HUES48 (cell line): ENCODE measurements at regions not wholly inside any gene's neighbourhood (a gene's known extent, or its start where the extent isn't known, plus 50 kb on each side); places are given as distances from the start of the nearest gene placed in this dataset.

ENCODE experiments used
- H3K27ac ChIP-seq: one replicate; pipeline ENCODE4 v1.7.0; 2013; ENCODE audit warnings: low read depth, low read length, inconsistent platforms
- H3K27me3 ChIP-seq: 2 replicates; pipeline ENCODE4 v1.6.1; 2013; ENCODE audit warnings: mild to moderate bottlenecking, low read length; ENCODE audit not compliant: control insufficient read depth, insufficient read depth
- H3K36me3 ChIP-seq: 2 replicates; pipeline ENCODE4 v1.6.1; 2013; ENCODE audit warnings: low read length; ENCODE audit not compliant: control insufficient read depth, insufficient read depth
- H3K4me1 ChIP-seq: 2 replicates; pipeline ENCODE4 v1.6.1; 2013; ENCODE audit warnings: mild to moderate bottlenecking, low read length; ENCODE audit not compliant: control insufficient read depth, insufficient read depth
- H3K4me3 ChIP-seq: 2 replicates; pipeline ENCODE4 v1.5.1; 2013; ENCODE audit warnings: mild to moderate bottlenecking, low read depth, low read length
- H3K9ac ChIP-seq: 2 replicates; pipeline ENCODE4 v1.6.1; 2013; ENCODE audit warnings: mild to moderate bottlenecking, low read depth, low read length, moderate library complexity
- H3K9me3 ChIP-seq: 2 replicates; pipeline ENCODE4 v1.6.1; 2013; ENCODE audit warnings: low read length; ENCODE audit not compliant: control insufficient read depth, insufficient read depth

GRCh38 chr4:14465057-14465456, 537.2 kb upstream of the CPEB2 start:
- H3K27ac ChIP-seq: no peak overlapping the region
- no peak overlapping the region for H3K9ac ChIP-seq
- no peaks in the 10 kb centered on the region for H3K36me3 ChIP-seq
- H3K4me3 ChIP-seq: no peak overlapping the region
- no peaks in the 10 kb centered on the region for H3K9me3 ChIP-seq
- H3K4me1 ChIP-seq: no peaks in the 10 kb centered on the region
- H3K27me3 ChIP-seq: no peaks in the 10 kb centered on the region

GRCh38 chr4:14465507-14465906, 536.8 kb upstream of the CPEB2 start:
- Histone ChIP-seq H3K36me3 (no peaks in the 10 kb centered on the region), H3K9me3 (no peaks in the 10 kb centered on the region), H3K4me1 (no peaks in the 10 kb centered on the region), H3K27me3 (no peaks in the 10 kb centered on the region), H3K9ac (no peak overlapping the region), H3K27ac (no peak overlapping the region), H3K4me3 (no peak overlapping the region)

- Histone ChIP-seq H3K4me1 (no peaks in the 10 kb centered on the region), H3K27me3 (no peaks in the 10 kb centered on the region), H3K9ac (no peak overlapping the region), H3K36me3 (no peaks in the 10 kb centered on the region), H3K9me3 (peaks cover 5% of the 10 kb centered on the region; the same call in 1 of the 2 replicates), H3K4me3 (no peak overlapping the region), H3K27ac (no peak overlapping the region)
Measured at GRCh38 chr4:14478504-14478903, 523.8 kb upstream of the CPEB2 start.

- no peaks in the 10 kb centered on the region for H3K4me1 ChIP-seq
- no peaks in the 10 kb centered on the region for H3K36me3 ChIP-seq
- H3K27me3 ChIP-seq: no peaks in the 10 kb centered on the region
Measured at GRCh38 chr4:14496408-14496807, 505.9 kb upstream of the CPEB2 start.

GRCh38 chr4:14496969-14497368, 505.3 kb upstream of the CPEB2 start:
- Histone ChIP-seq H3K36me3 (no peaks in the 10 kb centered on the region), H3K27ac (no peak overlapping the region), H3K9ac (no peak overlapping the region), H3K9me3 (no peaks in the 10 kb centered on the region), H3K4me3 (no peak overlapping the region), H3K27me3 (no peaks in the 10 kb centered on the region), H3K4me1 (no peaks in the 10 kb centered on the region)

More at GRCh38 chr4:14496408-14496807, 505.9 kb upstream of the CPEB2 start:
- Histone ChIP-seq H3K9ac (no peak overlapping the region), H3K4me3 (no peak overlapping the region), H3K9me3 (no peaks in the 10 kb centered on the region), H3K27ac (no peak overlapping the region)

- H3K4me3 ChIP-seq: no peak overlapping the region
- H3K4me1 ChIP-seq: no peaks in the 10 kb centered on the region
- no peaks in the 10 kb centered on the region for H3K27me3 ChIP-seq
- no peaks in the 10 kb centered on the region for H3K36me3 ChIP-seq
- H3K9ac ChIP-seq: no peak overlapping the region
- no peak overlapping the region for H3K27ac ChIP-seq
- no peaks in the 10 kb centered on the region for H3K9me3 ChIP-seq
Measured at GRCh38 chr4:14504162-14504561, 498.1 kb upstream of the CPEB2 start.

- Histone ChIP-seq H3K27ac (no peak overlapping the region), H3K4me1 (no peaks in the 10 kb centered on the region)
Measured at GRCh38 chr4:14513471-14513870, 488.8 kb upstream of the CPEB2 start.

GRCh38 chr4:14515556-14515955, 486.7 kb upstream of the CPEB2 start:
- Histone ChIP-seq H3K4me3 (no peak overlapping the region), H3K9me3 (no peaks in the 10 kb centered on the region), H3K9ac (no peak overlapping the region), H3K4me1 (no peaks in the 10 kb centered on the region), H3K27ac (no peak overlapping the region), H3K27me3 (no peaks in the 10 kb centered on the region), H3K36me3 (no peaks in the 10 kb centered on the region)

More at GRCh38 chr4:14513471-14513870, 488.8 kb upstream of the CPEB2 start:
- Histone ChIP-seq H3K9ac (no peak overlapping the region), H3K27me3 (no peaks in the 10 kb centered on the region), H3K36me3 (no peaks in the 10 kb centered on the region), H3K4me3 (no peak overlapping the region), H3K9me3 (no peaks in the 10 kb centered on the region)

- Histone ChIP-seq H3K36me3 (no peaks in the 10 kb centered on the region), H3K4me3 (no peak overlapping the region), H3K9me3 (no peaks in the 10 kb centered on the region), H3K27ac (no peak overlapping the region), H3K27me3 (no peaks in the 10 kb centered on the region), H3K4me1 (no peaks in the 10 kb centered on the region), H3K9ac (no peak overlapping the region)
Measured at GRCh38 chr4:14518136-14518535, 484.1 kb upstream of the CPEB2 start.

GRCh38 chr4:14520171-14520570, 482.1 kb upstream of the CPEB2 start:
- H3K4me1 ChIP-seq: no peaks in the 10 kb centered on the region

GRCh38 chr4:14524276-14524675, 478.0 kb upstream of the CPEB2 start:
- Histone ChIP-seq H3K27me3 (no peaks in the 10 kb centered on the region), H3K9ac (no peak overlapping the region), H3K9me3 (no peaks in the 10 kb centered on the region), H3K4me1 (peaks cover 9% of the 10 kb centered on the region), H3K27ac (no peak overlapping the region), H3K36me3 (no peaks in the 10 kb centered on the region), H3K4me3 (no peak overlapping the region)

More at GRCh38 chr4:14520171-14520570, 482.1 kb upstream of the CPEB2 start:
- H3K27ac ChIP-seq: no peak overlapping the region
- no peak overlapping the region for H3K9ac ChIP-seq
- no peak overlapping the region for H3K4me3 ChIP-seq
- no peaks in the 10 kb centered on the region for H3K27me3 ChIP-seq
- H3K9me3 ChIP-seq: no peaks in the 10 kb centered on the region
- no peaks in the 10 kb centered on the region for H3K36me3 ChIP-seq

GRCh38 chr4:14528918-14529317, 473.4 kb upstream of the CPEB2 start:
- Histone ChIP-seq H3K9me3 (no peaks in the 10 kb centered on the region), H3K27ac (peak overlapping the region; percentile 89), H3K9ac (no peak overlapping the region), H3K27me3 (no peaks in the 10 kb centered on the region), H3K36me3 (no peaks in the 10 kb centered on the region), H3K4me3 (no peak overlapping the region), H3K4me1 (peaks cover 15% of the 10 kb centered on the region)
